ENCODE measurements at regions not wholly inside any gene's neighbourhood (a gene's known extent, or its start where the extent isn't known, plus 50 kb on each side); places are given as distances from the start of the nearest gene placed in this dataset.
"Not testable (repeated sequence)": the region's sequence is repeated elsewhere in the genome, so short reads cannot be mapped to it uniquely, and the experiment has no call there.

GRCh38 chr3:22445336-22445735, 694.3 kb upstream of the ZNF385D start:
- not testable (repeated sequence) for H3K4me3 Mint-ChIP-seq; H3K36me3 Mint-ChIP-seq (ENCODE audit: low read depth); H3K4me1 Mint-ChIP-seq; ATAC-seq (replicated peaks); H3K27ac Mint-ChIP-seq; H3K27me3 Mint-ChIP-seq
- peaks cover 19% of the 10 kb centered on the region for H3K9me3 Mint-ChIP-seq

GRCh38 chr3:22450786-22451400, 699.9 kb upstream of the ZNF385D start:
- Mint-ChIP-seq H3K4me1 (no peaks in the 10 kb centered on the region), H3K4me3 (no peak overlapping the region), H3K27ac (no peak overlapping the region)

GRCh38 chr3:22451501-22451900, 700.5 kb upstream of the ZNF385D start:
- Mint-ChIP-seq H3K27ac (no peak overlapping the region), H3K4me3 (no peak overlapping the region), H3K27me3 (no peaks in the 10 kb centered on the region), H3K4me1 (no peaks in the 10 kb centered on the region), H3K36me3 (ENCODE audit: low read depth) (no peaks in the 10 kb centered on the region), H3K9me3 (peaks cover 13% of the 10 kb centered on the region)
- ATAC-seq (replicated peaks), result no peak

More at GRCh38 chr3:22450786-22451400, 699.9 kb upstream of the ZNF385D start:
- Mint-ChIP-seq H3K27me3 (no peaks in the 10 kb centered on the region), H3K36me3 (ENCODE audit: low read depth) (no peaks in the 10 kb centered on the region), H3K9me3 (peaks cover 14% of the 10 kb centered on the region)
- no peak for ATAC-seq (replicated peaks)

GRCh38 chr3:22453906-22454535, 703.0 kb upstream of the ZNF385D start:
- ATAC-seq (replicated peaks), result no peak
- no peaks in the 10 kb centered on the region for H3K27me3 Mint-ChIP-seq
- H3K4me3 Mint-ChIP-seq, result no peak overlapping the region
- H3K27ac Mint-ChIP-seq, result no peak overlapping the region
- no peaks in the 10 kb centered on the region for H3K36me3 Mint-ChIP-seq (ENCODE audit: low read depth)
- H3K9me3 Mint-ChIP-seq, result peaks cover 13% of the 10 kb centered on the region
- H3K4me1 Mint-ChIP-seq, result no peaks in the 10 kb centered on the region

GRCh38 chr3:22469995-22470394, 719.0 kb upstream of the ZNF385D start:
- H3K4me1 Mint-ChIP-seq, result no peaks in the 10 kb centered on the region
- H3K4me3 Mint-ChIP-seq, result no peak overlapping the region
- no peaks in the 10 kb centered on the region for H3K27me3 Mint-ChIP-seq
- no peak overlapping the region for H3K27ac Mint-ChIP-seq
- H3K36me3 Mint-ChIP-seq (ENCODE audit: low read depth), result no peaks in the 10 kb centered on the region
- H3K9me3 Mint-ChIP-seq, result peaks cover 3% of the 10 kb centered on the region
- ATAC-seq (replicated peaks), result no peak

- no peaks in the 10 kb centered on the region for H3K4me1 Mint-ChIP-seq
- no peak for ATAC-seq (replicated peaks)
These were observed 720.5 kb upstream of the ZNF385D start for GRCh38 chr3:22471557-22471956.

GRCh38 chr3:22474706-22475445, 723.9 kb upstream of the ZNF385D start:
- H3K36me3 Mint-ChIP-seq (ENCODE audit: low read depth), result no peaks in the 10 kb centered on the region
- no peak for ATAC-seq (replicated peaks)
- no peak overlapping the region for H3K4me3 Mint-ChIP-seq
- no peaks in the 10 kb centered on the region for H3K4me1 Mint-ChIP-seq
- H3K27me3 Mint-ChIP-seq, result no peaks in the 10 kb centered on the region
- peaks cover 8% of the 10 kb centered on the region for H3K9me3 Mint-ChIP-seq
- no peak overlapping the region for H3K27ac Mint-ChIP-seq

More at GRCh38 chr3:22471557-22471956, 720.5 kb upstream of the ZNF385D start:
- H3K27me3 Mint-ChIP-seq, result no peaks in the 10 kb centered on the region
- no peak overlapping the region for H3K4me3 Mint-ChIP-seq
- H3K27ac Mint-ChIP-seq, result no peak overlapping the region
- no peaks in the 10 kb centered on the region for H3K36me3 Mint-ChIP-seq (ENCODE audit: low read depth)
- H3K9me3 Mint-ChIP-seq, result peaks cover 8% of the 10 kb centered on the region

- Mint-ChIP-seq H3K9me3 (peaks cover 13% of the 10 kb centered on the region), H3K27ac (no peak overlapping the region), H3K36me3 (ENCODE audit: low read depth) (no peaks in the 10 kb centered on the region), H3K4me3 (no peak overlapping the region), H3K27me3 (no peaks in the 10 kb centered on the region), H3K4me1 (no peaks in the 10 kb centered on the region)
- no peak for ATAC-seq (replicated peaks)
These were observed 724.7 kb upstream of the ZNF385D start for GRCh38 chr3:22475665-22476240.

GRCh38 chr3:22476976-22477375, 726.0 kb upstream of the ZNF385D start:
- no peak for ATAC-seq (replicated peaks)
- H3K9me3 Mint-ChIP-seq, result peaks cover 16% of the 10 kb centered on the region

GRCh38 chr3:22485954-22486353, 717.2 kb upstream of the UBE2E2 start:
- H3K9me3 Mint-ChIP-seq, result peaks cover 5% of the 10 kb centered on the region
- H3K27ac Mint-ChIP-seq, result no peak overlapping the region
- no peaks in the 10 kb centered on the region for H3K4me1 Mint-ChIP-seq
- no peak overlapping the region for H3K4me3 Mint-ChIP-seq
- ATAC-seq (replicated peaks), result no peak
- H3K27me3 Mint-ChIP-seq, result no peaks in the 10 kb centered on the region
- H3K36me3 Mint-ChIP-seq (ENCODE audit: low read depth), result no peaks in the 10 kb centered on the region

More at GRCh38 chr3:22476976-22477375, 726.0 kb upstream of the ZNF385D start:
- H3K36me3 Mint-ChIP-seq (ENCODE audit: low read depth), result no peaks in the 10 kb centered on the region
- no peaks in the 10 kb centered on the region for H3K4me1 Mint-ChIP-seq
- H3K27ac Mint-ChIP-seq, result no peak overlapping the region
- H3K4me3 Mint-ChIP-seq, result no peak overlapping the region
- H3K27me3 Mint-ChIP-seq, result no peaks in the 10 kb centered on the region

- H3K36me3 Mint-ChIP-seq (ENCODE audit: low read depth), result no peaks in the 10 kb centered on the region
- no peak overlapping the region for H3K4me3 Mint-ChIP-seq
- no peaks in the 10 kb centered on the region for H3K4me1 Mint-ChIP-seq
- no peak overlapping the region for H3K27ac Mint-ChIP-seq
- no peaks in the 10 kb centered on the region for H3K27me3 Mint-ChIP-seq
- peaks cover 5% of the 10 kb centered on the region for H3K9me3 Mint-ChIP-seq
- no peak for ATAC-seq (replicated peaks)
These were observed 712.4 kb upstream of the UBE2E2 start for GRCh38 chr3:22490747-22491146.

- peaks cover 5% of the 10 kb centered on the region for H3K9me3 Mint-ChIP-seq
- no peaks in the 10 kb centered on the region for H3K36me3 Mint-ChIP-seq (ENCODE audit: low read depth)
These were observed 711.8 kb upstream of the UBE2E2 start for GRCh38 chr3:22491344-22491743.

GRCh38 chr3:22492342-22492741, 710.8 kb upstream of the UBE2E2 start:
- H3K27me3 Mint-ChIP-seq, result no peaks in the 10 kb centered on the region
- no peaks in the 10 kb centered on the region for H3K36me3 Mint-ChIP-seq (ENCODE audit: low read depth)
- no peaks in the 10 kb centered on the region for H3K4me1 Mint-ChIP-seq
- no peak overlapping the region for H3K4me3 Mint-ChIP-seq
- H3K27ac Mint-ChIP-seq, result no peak overlapping the region
- no peak for ATAC-seq (replicated peaks)
- peaks cover 5% of the 10 kb centered on the region for H3K9me3 Mint-ChIP-seq

More at GRCh38 chr3:22491344-22491743, 711.8 kb upstream of the UBE2E2 start:
- no peak overlapping the region for H3K27ac Mint-ChIP-seq
- H3K4me3 Mint-ChIP-seq, result no peak overlapping the region
- H3K4me1 Mint-ChIP-seq, result no peaks in the 10 kb centered on the region
- no peak for ATAC-seq (replicated peaks)
- H3K27me3 Mint-ChIP-seq, result no peaks in the 10 kb centered on the region

GRCh38 chr3:22495241-22495640, 707.9 kb upstream of the UBE2E2 start:
- no peak overlapping the region for H3K27ac Mint-ChIP-seq
- H3K36me3 Mint-ChIP-seq (ENCODE audit: low read depth), result no peaks in the 10 kb centered on the region
- ATAC-seq (replicated peaks), result no peak
- H3K27me3 Mint-ChIP-seq, result no peaks in the 10 kb centered on the region
- H3K4me3 Mint-ChIP-seq, result no peak overlapping the region
- no peaks in the 10 kb centered on the region for H3K4me1 Mint-ChIP-seq
- peaks cover 8% of the 10 kb centered on the region for H3K9me3 Mint-ChIP-seq

- Mint-ChIP-seq H3K27ac (no peak overlapping the region), H3K4me1 (no peaks in the 10 kb centered on the region), H3K27me3 (no peaks in the 10 kb centered on the region), H3K36me3 (ENCODE audit: low read depth) (no peaks in the 10 kb centered on the region), H3K4me3 (no peak overlapping the region), H3K9me3 (peaks cover 8% of the 10 kb centered on the region)
- ATAC-seq (replicated peaks), result no peak
These were observed 707.3 kb upstream of the UBE2E2 start for GRCh38 chr3:22495791-22496190.

Measured in activated T-helper 17 cell treated with anti-CD3 and anti-CD28 coated beads, Interleukin-2, amount 50 U/mL, for 72 hours (primary cell).